DND-41 (cell line): ENCODE measurements at regions not wholly inside any gene's neighbourhood (a gene's known extent, or its start where the extent isn't known, plus 50 kb on each side); places are given as distances from the start of the nearest gene placed in this dataset.

Source experiments
- ATAC-seq: fragments of 200-7000 bp; cut with Tn5 transposase; 3 replicates; pipeline ENCODE4 v1.9.1; 2021; ENCODE audit warnings: low read depth; ENCODE audit not compliant: insufficient read depth
- DNase-seq: peaks from one replicate; pipeline ENCODE4 v3.0.0-alpha.2; 2020
- H2AFZ ChIP-seq: 2 replicates; pipeline ENCODE4 v1.6.0; 2012; ENCODE audit warnings: low read depth, low read length
- H3K27ac ChIP-seq: 2 replicates; pipeline ENCODE4 v1.5.1; 2012; ENCODE audit warnings: low read length, inconsistent platforms
- H3K27me3 ChIP-seq: fragments of 200-600 bp; sonication (generic); 2 replicates; pipeline ENCODE4 v1.6.0; 2012; ENCODE audit warnings: low read length, mild to moderate bottlenecking, inconsistent platforms; ENCODE audit not compliant: insufficient read depth, poor library complexity
- H3K36me3 ChIP-seq: 2 replicates; pipeline ENCODE4 v1.5.1; 2012; ENCODE audit warnings: low read length, inconsistent platforms; ENCODE audit not compliant: insufficient read depth
- H3K4me1 ChIP-seq: 2 replicates; pipeline ENCODE4 v1.5.1; 2012; ENCODE audit warnings: mild to moderate bottlenecking, low read length; ENCODE audit not compliant: insufficient read depth
- H3K4me2 ChIP-seq: 2 replicates; pipeline ENCODE4 v1.6.0; 2012; ENCODE audit warnings: mild to moderate bottlenecking, moderate library complexity, low read length, inconsistent platforms; ENCODE audit not compliant: insufficient read depth
- H3K4me3 ChIP-seq, 2 experiments: fragments of 200-600 bp in 1 of 2; shearing (Covaris generic) in 1 of 2; 2 replicates each; pipeline ENCODE4 v1.5.1; 2012 to 2016; ENCODE audit warnings: inconsistent platforms in 2 of 2, low read length in 2 of 2, mild to moderate bottlenecking in 2 of 2, low read depth in 1 of 2, moderate library complexity in 1 of 2
- H3K79me2 ChIP-seq: 2 replicates; pipeline ENCODE4 v1.6.0; 2012; ENCODE audit warnings: low read length, inconsistent platforms; ENCODE audit not compliant: insufficient read depth
- H3K9ac ChIP-seq: 2 replicates; pipeline ENCODE4 v1.6.0; 2012; ENCODE audit warnings: low read depth, mild to moderate bottlenecking, inconsistent platforms, low read length, moderate library complexity
- H3K9me3 ChIP-seq: 2 replicates; pipeline ENCODE4 v1.5.1; 2012; ENCODE audit warnings: low read length, moderate library complexity, mild to moderate bottlenecking, inconsistent platforms; ENCODE audit not compliant: insufficient read depth, severe bottlenecking
- H4K20me1 ChIP-seq: 2 replicates; pipeline ENCODE4 v1.6.0; 2012; ENCODE audit warnings: low read length; ENCODE audit not compliant: insufficient read depth
- EZH2 ChIP-seq: IDR thresholded peaks from 3 replicates; pipeline ENCODE4 v1.6.1; 2012; ENCODE audit warnings: borderline replicate concordance, low read depth, mild to moderate bottlenecking, moderate library complexity, low read length, inconsistent platforms; ENCODE audit not compliant: severe bottlenecking
- TF ChIP-seq, protein P1 (sequence below): IDR thresholded peaks from 2 replicates; pipeline ENCODE4 v1.5.1; 2012; ENCODE audit warnings: borderline replicate concordance, low read length, moderate library complexity, mild to moderate bottlenecking; ENCODE audit not compliant: poor library complexity, severe bottlenecking; ENCODE audit errors: extremely low read depth

- no peak for TF ChIP-seq EZH2
- TF ChIP-seq, protein P1, sequence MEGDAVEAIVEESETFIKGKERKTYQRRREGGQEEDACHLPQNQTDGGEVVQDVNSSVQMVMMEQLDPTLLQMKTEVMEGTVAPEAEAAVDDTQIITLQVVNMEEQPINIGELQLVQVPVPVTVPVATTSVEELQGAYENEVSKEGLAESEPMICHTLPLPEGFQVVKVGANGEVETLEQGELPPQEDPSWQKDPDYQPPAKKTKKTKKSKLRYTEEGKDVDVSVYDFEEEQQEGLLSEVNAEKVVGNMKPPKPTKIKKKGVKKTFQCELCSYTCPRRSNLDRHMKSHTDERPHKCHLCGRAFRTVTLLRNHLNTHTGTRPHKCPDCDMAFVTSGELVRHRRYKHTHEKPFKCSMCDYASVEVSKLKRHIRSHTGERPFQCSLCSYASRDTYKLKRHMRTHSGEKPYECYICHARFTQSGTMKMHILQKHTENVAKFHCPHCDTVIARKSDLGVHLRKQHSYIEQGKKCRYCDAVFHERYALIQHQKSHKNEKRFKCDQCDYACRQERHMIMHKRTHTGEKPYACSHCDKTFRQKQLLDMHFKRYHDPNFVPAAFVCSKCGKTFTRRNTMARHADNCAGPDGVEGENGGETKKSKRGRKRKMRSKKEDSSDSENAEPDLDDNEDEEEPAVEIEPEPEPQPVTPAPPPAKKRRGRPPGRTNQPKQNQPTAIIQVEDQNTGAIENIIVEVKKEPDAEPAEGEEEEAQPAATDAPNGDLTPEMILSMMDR = no peak
- Histone ChIP-seq H2AFZ (no peak overlapping the region), H3K9ac (no peak overlapping the region), H3K27me3 (no peaks in the 10 kb centered on the region), H3K4me3 (no peak overlapping the region), H4K20me1 (no peaks in the 10 kb centered on the region), H3K4me1 (no peaks in the 10 kb centered on the region), H3K79me2 (no peaks in the 10 kb centered on the region), H3K36me3 (no peaks in the 10 kb centered on the region), H3K27ac (no peak overlapping the region), H3K4me2 (no peak overlapping the region), H3K9me3 (no peaks in the 10 kb centered on the region)
- DNase-seq (no peak), ATAC-seq (no peak)
Observed at GRCh38 chr7:81492910-81493309, 276.9 kb downstream of the HGF start.

DNA sequence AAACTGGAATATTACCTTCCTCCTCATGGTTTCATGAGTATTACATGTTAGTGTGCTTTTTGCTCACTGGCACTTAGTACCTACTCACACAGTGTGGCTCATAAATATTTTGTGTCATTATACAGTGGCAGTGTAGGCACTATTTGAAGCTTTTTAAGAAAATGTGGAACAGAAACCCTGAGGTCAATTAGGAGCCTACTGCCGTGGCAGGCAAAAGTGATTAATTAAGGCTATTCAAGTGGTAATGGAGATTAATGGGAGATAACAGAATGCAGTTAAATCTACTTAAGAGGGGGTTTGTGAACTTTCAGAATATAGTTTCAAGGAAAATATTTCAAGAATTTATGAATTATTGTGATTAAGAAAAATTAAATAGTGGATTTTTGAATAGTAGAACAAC is 277.6 kb downstream of the HGF start:
- H3K4me2 ChIP-seq = no peak overlapping the region
- no peak for TF ChIP-seq EZH2
- TF ChIP-seq, protein P1 = no peak
- no peaks in the 10 kb centered on the region for H3K27me3 ChIP-seq
- H3K36me3 ChIP-seq = no peaks in the 10 kb centered on the region
- ATAC-seq (no peak), DNase-seq (no peak)
- no peaks in the 10 kb centered on the region for H4K20me1 ChIP-seq
- H3K9me3 ChIP-seq = no peaks in the 10 kb centered on the region
- H3K79me2 ChIP-seq = no peaks in the 10 kb centered on the region
- no peak overlapping the region for H3K9ac ChIP-seq
- H2AFZ ChIP-seq = no peak overlapping the region
- no peak overlapping the region for H3K27ac ChIP-seq
- no peaks in the 10 kb centered on the region for H3K4me1 ChIP-seq
- H3K4me3 ChIP-seq = no peak overlapping the region

GRCh38 chr7:81491573-81491972 is 278.3 kb downstream of the HGF start:
- Histone ChIP-seq H3K9ac (no peak overlapping the region), H3K9me3 (no peaks in the 10 kb centered on the region), H3K79me2 (no peaks in the 10 kb centered on the region), H3K4me3 (no peak overlapping the region), H4K20me1 (no peaks in the 10 kb centered on the region), H3K27ac (no peak overlapping the region), H3K4me2 (no peak overlapping the region), H3K27me3 (no peaks in the 10 kb centered on the region), H3K36me3 (no peaks in the 10 kb centered on the region), H2AFZ (no peak overlapping the region), H3K4me1 (no peaks in the 10 kb centered on the region)
- ATAC-seq = no peak
- no peak for DNase-seq
- TF ChIP-seq EZH2 = no peak

GRCh38 chr7:81488210-81488609 is 281.6 kb downstream of the HGF start:
- no peak for TF ChIP-seq EZH2
- TF ChIP-seq, protein P1 = no peak
- no peaks in the 10 kb centered on the region for H3K9me3 ChIP-seq
- DNase-seq (no peak), ATAC-seq (no peak)
- H3K27me3 ChIP-seq = no peaks in the 10 kb centered on the region
- H2AFZ ChIP-seq = no peak overlapping the region
- H3K36me3 ChIP-seq = no peaks in the 10 kb centered on the region
- H3K27ac ChIP-seq = no peak overlapping the region
- no peaks in the 10 kb centered on the region for H3K4me1 ChIP-seq
- no peak overlapping the region for H3K4me3 ChIP-seq
- no peak overlapping the region for H3K9ac ChIP-seq
- H3K79me2 ChIP-seq = no peaks in the 10 kb centered on the region
- H4K20me1 ChIP-seq = no peaks in the 10 kb centered on the region
- no peak overlapping the region for H3K4me2 ChIP-seq
